HG02642 (cell line): ENCODE measurements at regions not wholly inside any gene's neighbourhood (a gene's known extent, or its start where the extent isn't known, plus 50 kb on each side); places are given as distances from the start of the nearest gene placed in this dataset.

Experiments
- ATAC-seq: cut with Tn5 transposase; IDR thresholded peaks from one replicate; pipeline ENCODE4 v1.9.1; 2021; ENCODE audit warnings: mild to moderate bottlenecking; ENCODE audit not compliant: unreplicated experiment, poor library complexity

- no peak for ATAC-seq
Measured at GRCh38 chr2:217195658-217196446, 336.0 kb upstream of the TNP1 start.

GRCh38 chr2:217195016-217195415 lies 335.2 kb upstream of the TNP1 start:
- no peak for ATAC-seq

GRCh38 chr2:217193431-217194340 lies 333.8 kb upstream of the TNP1 start:
- ATAC-seq = no peak

- no peak for ATAC-seq
Measured at GRCh38 chr2:217192366-217192765, 332.5 kb upstream of the TNP1 start.

GRCh38 chr2:217189747-217190146 lies 329.9 kb upstream of the TNP1 start:
- ATAC-seq = no peak

- ATAC-seq = no peak
Measured at GRCh38 chr2:217189131-217189530, 329.3 kb upstream of the TNP1 start.

- no peak for ATAC-seq
Measured at GRCh38 chr2:217186668-217187159, 326.9 kb upstream of the TNP1 start.

- no peak for ATAC-seq
Measured at GRCh38 chr2:217186152-217186551, 326.3 kb upstream of the TNP1 start.

GRCh38 chr2:217185265-217185995 lies 325.6 kb upstream of the TNP1 start:
- ATAC-seq = no peak

GRCh38 chr2:217184242-217184641 lies 324.4 kb upstream of the TNP1 start:
- no peak for ATAC-seq

GRCh38 chr2:217183471-217183870 lies 323.6 kb upstream of the TNP1 start:
- ATAC-seq = no peak

GRCh38 chr2:217182926-217183325 lies 323.1 kb upstream of the TNP1 start:
- no peak for ATAC-seq

- ATAC-seq = no peak
Measured at GRCh38 chr2:217181512-217181911, 321.6 kb upstream of the TNP1 start.

GRCh38 chr2:217179854-217180253 lies 320.0 kb upstream of the TNP1 start:
- no peak for ATAC-seq

- no peak for ATAC-seq
Measured at GRCh38 chr2:217178341-217178740, 318.5 kb upstream of the TNP1 start.

GRCh38 chr2:217177720-217178119 lies 317.9 kb upstream of the TNP1 start:
- ATAC-seq = no peak

- no peak for ATAC-seq
Measured at GRCh38 chr2:217171874-217172273, 312.0 kb upstream of the TNP1 start.

- no peak for ATAC-seq
Measured at GRCh38 chr2:217168496-217168895, 308.6 kb upstream of the TNP1 start.

GRCh38 chr2:217167531-217167930 lies 307.7 kb upstream of the TNP1 start:
- no peak for ATAC-seq

GRCh38 chr2:217166241-217166850 lies 306.5 kb upstream of the TNP1 start:
- ATAC-seq = no peak
